ENCODE measurements at regions not wholly inside any gene's neighbourhood (a gene's known extent, or its start where the extent isn't known, plus 50 kb on each side); places are given as distances from the start of the nearest gene placed in this dataset.

DNA sequence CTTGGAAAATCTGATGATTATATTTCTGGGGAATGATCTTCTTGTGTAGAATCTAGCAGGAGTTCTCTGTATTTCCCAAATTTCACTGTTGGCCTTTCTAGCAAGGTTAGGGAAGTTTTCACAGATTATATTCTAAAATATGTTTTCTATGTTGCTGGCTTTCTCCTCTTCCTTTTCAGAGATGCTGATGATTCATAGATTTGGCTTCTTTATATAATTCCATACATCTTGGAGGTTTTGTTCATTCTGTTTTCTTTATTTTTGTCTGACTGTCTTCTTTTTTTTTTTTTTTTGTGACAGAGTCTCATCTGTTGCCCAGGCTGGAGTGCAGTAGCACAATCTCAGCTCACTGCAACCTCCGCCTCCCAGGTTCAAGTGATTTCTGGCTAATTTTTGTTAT, 957.9 kb upstream of the SLIT2 start:
- no peaks in the 10 kb centered on the region for H3K9me3 ChIP-seq (ENCODE audit: control insufficient read depth, low read length)
- H3K4me1 ChIP-seq (ENCODE audit: control insufficient read depth, insufficient read depth, low read length, poor library complexity, severe bottlenecking), result no peaks in the 10 kb centered on the region
- no peaks in the 10 kb centered on the region for H3K36me3 ChIP-seq (ENCODE audit: control insufficient read depth, insufficient read depth, low read length)
- H3K27ac ChIP-seq (ENCODE audit: insufficient read depth, low read length, poor library complexity, severe bottlenecking), result no peak overlapping the region
- H3K27me3 ChIP-seq (replicated peaks; ENCODE audit: control insufficient read depth, insufficient read depth, low read length, poor library complexity, severe bottlenecking), result no peaks in the 10 kb centered on the region
- no peak overlapping the region for H3K4me3 ChIP-seq (ENCODE audit: insufficient read depth, low read depth, low read length, poor library complexity, severe bottlenecking)
- no peak for DNase-seq

DNA sequence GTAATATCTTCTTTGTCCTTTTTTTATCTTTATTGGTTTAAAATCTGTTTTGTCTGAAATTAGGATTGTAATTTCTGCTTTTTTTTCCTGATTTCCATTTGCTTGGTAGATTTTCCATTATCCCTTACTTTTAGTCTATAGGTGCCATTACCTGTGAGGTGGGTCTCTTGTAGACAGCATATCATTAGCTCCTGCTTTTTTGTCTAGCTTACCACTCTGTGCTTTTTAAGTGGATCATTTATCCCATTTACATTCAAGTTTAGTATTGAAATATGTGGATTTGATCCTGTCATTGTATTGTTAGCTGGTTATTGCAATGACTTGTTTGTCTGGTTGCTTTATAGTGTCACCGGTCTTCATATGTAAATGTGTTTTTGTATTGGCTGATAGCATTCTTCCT, 958.6 kb upstream of the SLIT2 start:
- H3K4me1 ChIP-seq (ENCODE audit: control insufficient read depth, insufficient read depth, low read length, poor library complexity, severe bottlenecking), result no peaks in the 10 kb centered on the region
- no peaks in the 10 kb centered on the region for H3K36me3 ChIP-seq (ENCODE audit: control insufficient read depth, insufficient read depth, low read length)
- H3K27ac ChIP-seq (ENCODE audit: insufficient read depth, low read length, poor library complexity, severe bottlenecking), result no peak overlapping the region
- H3K9me3 ChIP-seq (ENCODE audit: control insufficient read depth, low read length), result no peaks in the 10 kb centered on the region
- H3K4me3 ChIP-seq (ENCODE audit: insufficient read depth, low read depth, low read length, poor library complexity, severe bottlenecking), result no peak overlapping the region
- DNase-seq, result no peak
- H3K27me3 ChIP-seq (replicated peaks; ENCODE audit: control insufficient read depth, insufficient read depth, low read length, poor library complexity, severe bottlenecking), result no peaks in the 10 kb centered on the region

DNA sequence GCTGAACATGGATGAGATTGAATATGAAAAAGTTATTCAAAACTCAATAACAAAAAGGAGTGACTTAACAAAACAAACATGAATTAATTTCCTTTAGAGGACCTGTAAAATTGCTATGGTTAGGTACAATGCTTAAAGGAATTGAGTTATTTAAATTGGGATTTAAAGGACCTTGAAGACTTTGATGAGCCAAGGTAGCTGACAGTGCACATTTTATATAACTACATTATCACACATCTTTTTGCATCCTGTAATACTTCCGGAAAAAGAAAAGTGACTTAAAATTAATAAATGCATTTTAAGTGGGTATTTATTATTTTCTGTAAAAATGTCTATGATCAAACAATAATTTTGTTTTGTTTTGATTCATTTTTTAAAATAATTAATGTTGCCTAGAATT, 964.8 kb upstream of the SLIT2 start:
- no peak for DNase-seq
- Histone ChIP-seq H3K27ac (ENCODE audit: insufficient read depth, low read length, poor library complexity, severe bottlenecking) (no peak overlapping the region), H3K4me1 (ENCODE audit: control insufficient read depth, insufficient read depth, low read length, poor library complexity, severe bottlenecking) (no peaks in the 10 kb centered on the region), H3K36me3 (ENCODE audit: control insufficient read depth, insufficient read depth, low read length) (no peaks in the 10 kb centered on the region), H3K4me3 (ENCODE audit: insufficient read depth, low read depth, low read length, poor library complexity, severe bottlenecking) (no peak overlapping the region), H3K9me3 (ENCODE audit: control insufficient read depth, low read length) (no peaks in the 10 kb centered on the region), H3K27me3 (replicated peaks; ENCODE audit: control insufficient read depth, insufficient read depth, low read length, poor library complexity, severe bottlenecking) (no peaks in the 10 kb centered on the region)

DNA sequence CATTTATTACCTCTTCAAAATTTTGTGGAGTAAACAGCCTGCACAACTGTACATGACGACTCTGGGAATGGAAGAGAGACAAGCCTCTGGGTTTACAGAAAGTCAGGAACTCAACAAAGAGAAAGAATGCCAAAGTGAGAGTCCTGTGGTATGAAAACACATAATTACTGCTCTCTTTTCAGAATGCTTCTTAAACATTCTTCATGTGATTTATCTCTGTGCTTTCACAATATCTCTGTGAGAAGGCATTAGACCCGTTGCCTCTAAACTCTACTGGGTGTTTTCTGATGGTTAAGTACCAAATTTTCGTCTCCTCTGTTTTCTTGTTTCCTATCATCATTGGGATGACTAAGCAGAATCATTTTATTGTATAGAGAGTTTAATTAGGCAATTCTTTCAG, 966.6 kb upstream of the SLIT2 start:
- Histone ChIP-seq H3K4me1 (ENCODE audit: control insufficient read depth, insufficient read depth, low read length, poor library complexity, severe bottlenecking) (no peaks in the 10 kb centered on the region), H3K4me3 (ENCODE audit: insufficient read depth, low read depth, low read length, poor library complexity, severe bottlenecking) (no peak overlapping the region), H3K27ac (ENCODE audit: insufficient read depth, low read length, poor library complexity, severe bottlenecking) (no peak overlapping the region), H3K9me3 (ENCODE audit: control insufficient read depth, low read length) (no peaks in the 10 kb centered on the region), H3K27me3 (replicated peaks; ENCODE audit: control insufficient read depth, insufficient read depth, low read length, poor library complexity, severe bottlenecking) (no peaks in the 10 kb centered on the region), H3K36me3 (ENCODE audit: control insufficient read depth, insufficient read depth, low read length) (no peaks in the 10 kb centered on the region)
- no peak for DNase-seq

DNA sequence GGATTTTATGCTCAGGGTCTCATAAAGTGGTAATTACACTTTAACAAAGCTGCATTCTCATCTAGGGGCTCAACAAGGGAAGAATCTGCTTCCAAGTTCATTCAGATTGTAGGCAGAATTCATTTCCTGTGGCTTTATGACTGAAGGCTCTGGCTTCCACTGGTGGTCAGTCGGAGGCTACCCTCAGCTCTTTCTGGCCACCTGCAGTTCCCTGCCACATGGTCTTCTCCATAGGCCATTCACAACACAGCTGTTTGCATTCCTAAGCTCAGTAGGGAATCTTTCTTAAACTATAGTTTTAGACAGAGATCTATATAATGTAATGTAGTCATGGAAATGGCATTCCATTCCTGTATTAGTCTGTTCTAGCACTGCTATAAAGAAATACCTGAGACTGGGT, 973.0 kb upstream of the SLIT2 start:
- Histone ChIP-seq H3K4me3 (ENCODE audit: insufficient read depth, low read depth, low read length, poor library complexity, severe bottlenecking) (no peak overlapping the region), H3K27ac (ENCODE audit: insufficient read depth, low read length, poor library complexity, severe bottlenecking) (no peak overlapping the region), H3K36me3 (ENCODE audit: control insufficient read depth, insufficient read depth, low read length) (no peaks in the 10 kb centered on the region), H3K4me1 (ENCODE audit: control insufficient read depth, insufficient read depth, low read length, poor library complexity, severe bottlenecking) (no peaks in the 10 kb centered on the region), H3K27me3 (replicated peaks; ENCODE audit: control insufficient read depth, insufficient read depth, low read length, poor library complexity, severe bottlenecking) (no peaks in the 10 kb centered on the region), H3K9me3 (ENCODE audit: control insufficient read depth, low read length) (peaks cover 5% of the 10 kb centered on the region)
- DNase-seq, result no peak

DNA sequence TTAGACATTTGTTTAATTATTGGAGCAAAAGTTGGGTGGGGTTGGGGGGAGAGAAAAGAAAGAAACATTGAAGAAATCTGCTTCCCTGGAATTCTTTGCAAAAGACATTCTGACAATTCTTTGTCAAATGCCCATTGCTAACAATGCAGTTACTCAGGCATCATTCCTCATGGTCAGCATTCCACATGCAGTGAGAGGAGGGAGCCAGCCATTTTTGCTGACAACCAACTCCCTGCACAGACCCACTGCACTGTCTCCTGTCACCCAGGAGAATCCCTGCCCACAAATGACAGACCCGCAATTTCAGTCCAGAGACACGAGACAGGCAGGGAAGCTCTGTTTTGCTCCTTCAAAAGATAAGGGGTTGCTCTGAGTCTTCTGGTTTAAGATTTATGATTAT, 985.1 kb upstream of the SLIT2 start:
- no peaks in the 10 kb centered on the region for H3K9me3 ChIP-seq (ENCODE audit: control insufficient read depth, low read length)
- DNase-seq, result no peak

DNA sequence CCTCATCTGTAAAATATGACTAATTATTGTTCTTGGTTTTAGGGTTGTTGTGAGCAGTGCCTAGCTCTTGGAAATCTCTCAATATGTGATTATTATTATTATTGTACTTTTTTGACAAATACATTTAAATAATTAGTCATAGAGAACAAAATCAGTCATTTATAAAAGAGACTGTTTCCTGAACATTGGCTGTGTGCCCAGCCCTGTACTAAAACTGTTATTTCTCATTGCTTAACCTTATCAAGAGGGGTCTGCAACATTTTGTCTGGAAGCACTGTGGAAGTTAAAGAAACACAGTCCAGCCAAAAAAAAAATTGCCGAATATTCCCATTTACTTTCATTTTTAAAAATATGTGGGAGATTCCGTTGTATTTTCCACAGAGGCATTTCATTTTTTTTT, 989.2 kb upstream of the SLIT2 start:
- no peak for DNase-seq
- Histone ChIP-seq H3K27ac (ENCODE audit: insufficient read depth, low read length, poor library complexity, severe bottlenecking) (no peak overlapping the region), H3K36me3 (ENCODE audit: control insufficient read depth, insufficient read depth, low read length) (no peaks in the 10 kb centered on the region), H3K27me3 (replicated peaks; ENCODE audit: control insufficient read depth, insufficient read depth, low read length, poor library complexity, severe bottlenecking) (no peaks in the 10 kb centered on the region), H3K4me3 (ENCODE audit: insufficient read depth, low read depth, low read length, poor library complexity, severe bottlenecking) (no peak overlapping the region), H3K4me1 (ENCODE audit: control insufficient read depth, insufficient read depth, low read length, poor library complexity, severe bottlenecking) (no peaks in the 10 kb centered on the region), H3K9me3 (ENCODE audit: control insufficient read depth, low read length) (no peaks in the 10 kb centered on the region)

More for the DNA sequence above, 985.1 kb upstream of the SLIT2 start:
- no peaks in the 10 kb centered on the region for H3K27me3 ChIP-seq (replicated peaks; ENCODE audit: control insufficient read depth, insufficient read depth, low read length, poor library complexity, severe bottlenecking)
- H3K27ac ChIP-seq (ENCODE audit: insufficient read depth, low read length, poor library complexity, severe bottlenecking), result no peak overlapping the region
- no peak overlapping the region for H3K4me3 ChIP-seq (ENCODE audit: insufficient read depth, low read depth, low read length, poor library complexity, severe bottlenecking)
- no peaks in the 10 kb centered on the region for H3K4me1 ChIP-seq (ENCODE audit: control insufficient read depth, insufficient read depth, low read length, poor library complexity, severe bottlenecking)
- no peaks in the 10 kb centered on the region for H3K36me3 ChIP-seq (ENCODE audit: control insufficient read depth, insufficient read depth, low read length)

DNA sequence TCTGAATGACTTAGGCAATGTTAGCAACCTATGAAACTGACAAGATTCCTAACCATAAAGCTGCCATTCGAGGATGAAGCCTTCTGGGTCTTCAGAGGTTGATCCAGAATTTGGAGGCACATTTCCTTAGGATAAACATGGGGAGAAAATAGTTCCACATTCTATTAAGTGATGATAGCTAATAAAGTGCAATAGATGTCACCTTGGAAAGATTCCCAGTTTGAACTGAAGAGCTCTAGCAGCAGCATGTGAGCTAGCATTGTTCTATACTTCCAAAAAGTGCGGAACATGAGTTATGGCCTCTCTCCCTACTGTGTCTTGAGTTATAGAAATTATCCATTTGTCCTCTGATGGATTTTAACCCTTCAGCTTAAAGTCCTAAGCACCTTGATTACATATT, 991.4 kb upstream of the SLIT2 start:
- H3K27me3 ChIP-seq (replicated peaks; ENCODE audit: control insufficient read depth, insufficient read depth, low read length, poor library complexity, severe bottlenecking), result no peaks in the 10 kb centered on the region
- H3K36me3 ChIP-seq (ENCODE audit: control insufficient read depth, insufficient read depth, low read length), result no peaks in the 10 kb centered on the region
- H3K4me3 ChIP-seq (ENCODE audit: insufficient read depth, low read depth, low read length, poor library complexity, severe bottlenecking), result no peak overlapping the region
- no peak for DNase-seq
- no peaks in the 10 kb centered on the region for H3K9me3 ChIP-seq (ENCODE audit: control insufficient read depth, low read length)
- H3K4me1 ChIP-seq (ENCODE audit: control insufficient read depth, insufficient read depth, low read length, poor library complexity, severe bottlenecking), result no peaks in the 10 kb centered on the region
- H3K27ac ChIP-seq (ENCODE audit: insufficient read depth, low read length, poor library complexity, severe bottlenecking), result no peak overlapping the region

DNA sequence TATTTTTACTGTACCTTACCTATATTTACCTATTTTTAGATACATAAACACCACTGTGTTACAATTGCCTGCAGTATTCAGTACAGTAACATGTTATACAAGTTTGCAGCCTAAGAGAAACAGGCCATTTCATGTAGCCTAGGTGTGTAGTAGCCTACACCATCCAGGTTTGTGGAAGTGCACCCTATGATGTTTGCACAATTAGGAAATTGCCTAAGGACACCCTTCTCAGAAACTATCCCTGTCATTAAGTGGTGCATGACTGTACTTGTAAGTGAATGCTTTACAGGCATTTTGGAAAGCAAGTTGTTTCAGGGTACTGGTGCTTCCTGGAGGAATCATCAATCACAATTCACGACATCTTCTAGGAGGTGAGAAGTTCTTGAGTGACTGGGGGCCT, 991.8 kb upstream of the SLIT2 start:
- DNase-seq, result no peak
- Histone ChIP-seq H3K36me3 (ENCODE audit: control insufficient read depth, insufficient read depth, low read length) (no peaks in the 10 kb centered on the region), H3K9me3 (ENCODE audit: control insufficient read depth, low read length) (no peaks in the 10 kb centered on the region)

DNA sequence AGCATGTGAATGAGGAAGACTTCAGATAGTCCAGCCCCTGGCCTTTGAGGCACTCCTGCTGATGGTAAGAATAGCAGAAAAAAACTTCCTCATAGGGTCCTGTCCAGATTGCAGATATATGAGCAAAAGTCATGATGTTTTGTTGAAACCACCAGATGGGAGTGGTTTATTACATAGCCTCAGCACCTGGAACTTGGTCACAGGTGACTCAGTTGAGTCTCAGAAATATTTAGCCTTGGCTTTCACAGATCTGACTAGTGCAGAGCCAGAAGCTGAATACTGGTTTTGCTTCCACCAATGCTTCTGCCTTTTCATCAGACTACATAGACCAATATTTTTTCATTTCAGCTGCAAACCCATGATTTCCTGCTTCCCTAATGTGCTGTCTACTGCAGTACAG, 994.9 kb upstream of the SLIT2 start:
- DNase-seq, result no peak
- no peaks in the 10 kb centered on the region for H3K27me3 ChIP-seq (replicated peaks; ENCODE audit: control insufficient read depth, insufficient read depth, low read length, poor library complexity, severe bottlenecking)
- H3K36me3 ChIP-seq (ENCODE audit: control insufficient read depth, insufficient read depth, low read length), result no peaks in the 10 kb centered on the region
- no peak overlapping the region for H3K27ac ChIP-seq (ENCODE audit: insufficient read depth, low read length, poor library complexity, severe bottlenecking)
- no peaks in the 10 kb centered on the region for H3K9me3 ChIP-seq (ENCODE audit: control insufficient read depth, low read length)
- H3K4me1 ChIP-seq (ENCODE audit: control insufficient read depth, insufficient read depth, low read length, poor library complexity, severe bottlenecking), result no peaks in the 10 kb centered on the region
- H3K4me3 ChIP-seq (ENCODE audit: insufficient read depth, low read depth, low read length, poor library complexity, severe bottlenecking), result no peak overlapping the region

More for the DNA sequence above, 991.8 kb upstream of the SLIT2 start:
- Histone ChIP-seq H3K27me3 (replicated peaks; ENCODE audit: control insufficient read depth, insufficient read depth, low read length, poor library complexity, severe bottlenecking) (no peaks in the 10 kb centered on the region), H3K27ac (ENCODE audit: insufficient read depth, low read length, poor library complexity, severe bottlenecking) (no peak overlapping the region), H3K4me1 (ENCODE audit: control insufficient read depth, insufficient read depth, low read length, poor library complexity, severe bottlenecking) (no peaks in the 10 kb centered on the region), H3K4me3 (ENCODE audit: insufficient read depth, low read depth, low read length, poor library complexity, severe bottlenecking) (no peak overlapping the region)

DNA sequence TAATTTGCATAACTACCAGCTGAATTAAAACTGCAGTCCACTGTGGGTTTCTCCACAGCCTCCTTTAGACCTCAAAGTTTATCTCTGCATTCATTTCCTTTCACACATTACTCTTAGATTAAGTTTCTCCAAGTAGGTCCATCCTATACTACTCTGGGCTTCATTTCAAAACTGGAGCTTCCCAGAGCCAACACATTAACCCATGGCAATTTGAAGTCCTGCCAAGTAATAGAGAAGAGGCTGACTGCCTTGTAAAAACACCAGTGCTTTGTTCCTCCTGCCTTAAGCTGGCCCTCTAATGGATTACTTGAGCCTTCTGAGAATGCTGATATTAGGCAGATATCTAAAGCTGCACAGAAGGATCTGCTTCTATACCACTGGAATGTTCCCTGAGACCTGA, 997.2 kb upstream of the SLIT2 start:
- H3K9me3 ChIP-seq (ENCODE audit: control insufficient read depth, low read length), result no peaks in the 10 kb centered on the region
- H3K4me1 ChIP-seq (ENCODE audit: control insufficient read depth, insufficient read depth, low read length, poor library complexity, severe bottlenecking), result no peaks in the 10 kb centered on the region
- no peaks in the 10 kb centered on the region for H3K27me3 ChIP-seq (replicated peaks; ENCODE audit: control insufficient read depth, insufficient read depth, low read length, poor library complexity, severe bottlenecking)
- no peaks in the 10 kb centered on the region for H3K36me3 ChIP-seq (ENCODE audit: control insufficient read depth, insufficient read depth, low read length)
- H3K4me3 ChIP-seq (ENCODE audit: insufficient read depth, low read depth, low read length, poor library complexity, severe bottlenecking), result no peak overlapping the region
- no peak overlapping the region for H3K27ac ChIP-seq (ENCODE audit: insufficient read depth, low read length, poor library complexity, severe bottlenecking)
- no peak for DNase-seq
